Cardiac muscle cell (in vitro differentiated cells and primary cell): ENCODE measurements at regions not wholly inside any gene's neighbourhood (a gene's known extent, or its start where the extent isn't known, plus 50 kb on each side); places are given as distances from the start of the nearest gene placed in this dataset.

Experiments
- DNase-seq, 2 donors: peaks; one replicate each; pipeline versions ENCODE4 v3.0.0 to v3.0.0-alpha.2; 2010 to 2017; ENCODE audit warnings: low read depth in 1 of 2, low spot score in 1 of 2
- H3K27ac ChIP-seq: fragments of 200-600 bp; sonication (generic); 2 replicates; pipeline ENCODE4 v1.5.1; 2016
- H3K27me3 ChIP-seq: fragments of 200-600 bp; sonication (generic); 2 replicates; pipeline ENCODE4 v1.6.0; 2016; ENCODE audit warnings: control low read depth
- H3K36me3 ChIP-seq: fragments of 200-600 bp; sonication (generic); 2 replicates; pipeline ENCODE4 v1.5.1; 2016; ENCODE audit warnings: control low read depth
- H3K4me1 ChIP-seq: fragments of 200-600 bp; sonication (generic); 2 replicates; pipeline ENCODE4 v1.8.1; 2017; ENCODE audit warnings: low read depth, mild to moderate bottlenecking, mixed run types
- H3K4me3 ChIP-seq: fragments of 200-600 bp; sonication (generic); 2 replicates; pipeline ENCODE4 v1.5.1; 2016; ENCODE audit warnings: mild to moderate bottlenecking
- H3K9me3 ChIP-seq: fragments of 200-600 bp; sonication (generic); 2 replicates; pipeline ENCODE4 v1.5.1; 2017; ENCODE audit warnings: low read depth, mild to moderate bottlenecking, control low read depth
- CTCF ChIP-seq: IDR thresholded peaks from 2 replicates; pipeline ENCODE4 v1.5.1; 2012; ENCODE audit warnings: low read depth, mild to moderate bottlenecking, low read length

- H3K9me3 ChIP-seq: no peaks in the 10 kb centered on the region
- no peak overlapping the region for H3K4me3 ChIP-seq
- H3K4me1 ChIP-seq: peaks cover 16% of the 10 kb centered on the region
- H3K27me3 ChIP-seq: no peaks in the 10 kb centered on the region
- TF ChIP-seq CTCF: no peak
- H3K27ac ChIP-seq: peak overlapping the region; percentile 84
- no peaks in the 10 kb centered on the region for H3K36me3 ChIP-seq
- DNase-seq: peak in 1 of 2 donors; percentile 81
These were observed 200.6 kb upstream of the IRX1 start for GRCh38 chr5:3394891-3395599.

GRCh38 chr5:3393920-3394597 lies 201.6 kb upstream of the IRX1 start:
- TF ChIP-seq CTCF: no peak
- H3K27me3 ChIP-seq: no peaks in the 10 kb centered on the region
- peaks cover 16% of the 10 kb centered on the region for H3K4me1 ChIP-seq
- no peak for DNase-seq
- peak overlapping the region; percentile 84 for H3K27ac ChIP-seq
- no peaks in the 10 kb centered on the region for H3K9me3 ChIP-seq
- no peak overlapping the region for H3K4me3 ChIP-seq
- H3K36me3 ChIP-seq: no peaks in the 10 kb centered on the region

- TF ChIP-seq CTCF: no peak
- Histone ChIP-seq H3K27ac (no peak overlapping the region), H3K36me3 (no peaks in the 10 kb centered on the region), H3K4me3 (no peak overlapping the region), H3K27me3 (no peaks in the 10 kb centered on the region), H3K4me1 (peaks cover 16% of the 10 kb centered on the region), H3K9me3 (no peaks in the 10 kb centered on the region)
- no peak for DNase-seq
These were observed 202.3 kb upstream of the IRX1 start for GRCh38 chr5:3393122-3393919.

GRCh38 chr5:3392306-3392939 lies 203.2 kb upstream of the IRX1 start:
- Histone ChIP-seq H3K9me3 (no peaks in the 10 kb centered on the region), H3K27ac (no peak overlapping the region), H3K27me3 (no peaks in the 10 kb centered on the region), H3K4me1 (peaks cover 16% of the 10 kb centered on the region), H3K4me3 (no peak overlapping the region), H3K36me3 (no peaks in the 10 kb centered on the region)
- no peak for DNase-seq
- no peak for TF ChIP-seq CTCF

GRCh38 chr5:3391210-3391609 lies 204.4 kb upstream of the IRX1 start:
- H3K27ac ChIP-seq: no peak overlapping the region
- no peak for TF ChIP-seq CTCF
- peaks cover 16% of the 10 kb centered on the region for H3K4me1 ChIP-seq

More at GRCh38 chr5:3391210-3391609, 204.4 kb upstream of the IRX1 start:
- Histone ChIP-seq H3K4me3 (no peak overlapping the region), H3K9me3 (no peaks in the 10 kb centered on the region), H3K27me3 (no peaks in the 10 kb centered on the region), H3K36me3 (no peaks in the 10 kb centered on the region)
- no peak for DNase-seq
